Mucosa of rectum (tissue), 2 donors: ENCODE measurements at regions not wholly inside any gene's neighbourhood (a gene's known extent, or its start where the extent isn't known, plus 50 kb on each side); places are given as distances from the start of the nearest gene placed in this dataset.

Experiments used
- H3K27ac ChIP-seq, 2 donors: one replicate each; pipeline ENCODE4 v1.7.0; 2013; ENCODE audit warnings: inconsistent platforms in 2 of 2, low read depth in 2 of 2, low read length in 2 of 2
- H3K27me3 ChIP-seq, 2 donors: one replicate each; pipeline ENCODE4 v1.7.0; 2013; ENCODE audit warnings: low read length in 2 of 2; ENCODE audit not compliant: control insufficient read depth in 2 of 2, insufficient read depth in 2 of 2
- H3K36me3 ChIP-seq, 2 donors: one replicate each; pipeline ENCODE4 v1.7.0; 2013; ENCODE audit warnings: low read length in 2 of 2; ENCODE audit not compliant: control insufficient read depth in 2 of 2, insufficient read depth in 2 of 2
- H3K4me1 ChIP-seq, 2 donors: one replicate each; pipeline ENCODE4 v1.7.0; 2013; ENCODE audit warnings: low read length in 2 of 2, mild to moderate bottlenecking in 1 of 2; ENCODE audit not compliant: control insufficient read depth in 2 of 2, insufficient read depth in 2 of 2
- H3K4me3 ChIP-seq, 2 donors: one replicate each; pipeline ENCODE4 v1.7.0; 2013; ENCODE audit warnings: low read length in 2 of 2
- H3K9ac ChIP-seq, 2 donors: one replicate each; pipeline ENCODE4 v1.7.0; 2013; ENCODE audit warnings: low read length in 2 of 2, low read depth in 1 of 2, mild to moderate bottlenecking in 1 of 2
- H3K9me3 ChIP-seq, 2 donors: one replicate each; pipeline ENCODE4 v1.7.0; 2013; ENCODE audit warnings: low read length in 2 of 2; ENCODE audit not compliant: control insufficient read depth in 2 of 2
- donor health status: healthy.
- donor health status: Normal muscosa, but diverticular disease.

GRCh38 chr1:4951601-4952000 is 297.2 kb downstream of the AJAP1 start:
- H3K27me3 ChIP-seq = no peaks in the 10 kb centered on the region
- no peak overlapping the region for H3K4me3 ChIP-seq
- H3K27ac ChIP-seq = no peak overlapping the region
- no peaks in the 10 kb centered on the region for H3K4me1 ChIP-seq
- H3K9me3 ChIP-seq = no peaks in the 10 kb centered on the region
- no peak overlapping the region for H3K9ac ChIP-seq
- H3K36me3 ChIP-seq = no peaks in the 10 kb centered on the region

- H3K27me3 ChIP-seq = no peaks in the 10 kb centered on the region
- H3K36me3 ChIP-seq = no peaks in the 10 kb centered on the region
- H3K4me3 ChIP-seq = no peak overlapping the region
- no peak overlapping the region for H3K9ac ChIP-seq
- H3K9me3 ChIP-seq = peaks cover 0 to 5% of the 10 kb centered on the region in 2 donors
- H3K4me1 ChIP-seq = no peaks in the 10 kb centered on the region
- no peak overlapping the region for H3K27ac ChIP-seq
Measured at GRCh38 chr1:4946343-4946742, 291.9 kb downstream of the AJAP1 start.

GRCh38 chr1:4944911-4945310 is 290.5 kb downstream of the AJAP1 start:
- Histone ChIP-seq H3K4me1 (no peaks in the 10 kb centered on the region), H3K9me3 (peaks cover 0 to 5% of the 10 kb centered on the region in 2 donors), H3K4me3 (no peak overlapping the region), H3K36me3 (no peaks in the 10 kb centered on the region), H3K9ac (no peak overlapping the region), H3K27ac (no peak overlapping the region), H3K27me3 (no peaks in the 10 kb centered on the region)

GRCh38 chr1:4944072-4944471 is 289.7 kb downstream of the AJAP1 start:
- Histone ChIP-seq H3K9me3 (peaks cover 0 to 11% of the 10 kb centered on the region in 2 donors), H3K9ac (no peak overlapping the region), H3K27ac (no peak overlapping the region), H3K4me1 (no peaks in the 10 kb centered on the region), H3K36me3 (no peaks in the 10 kb centered on the region), H3K27me3 (no peaks in the 10 kb centered on the region), H3K4me3 (no peak overlapping the region)

GRCh38 chr1:4939266-4939665 is 284.9 kb downstream of the AJAP1 start:
- Histone ChIP-seq H3K9ac (no peak overlapping the region), H3K27ac (no peak overlapping the region), H3K9me3 (peaks cover 0 to 5% of the 10 kb centered on the region in 2 donors), H3K27me3 (no peaks in the 10 kb centered on the region), H3K4me3 (no peak overlapping the region), H3K36me3 (no peaks in the 10 kb centered on the region), H3K4me1 (no peaks in the 10 kb centered on the region)

- Histone ChIP-seq H3K9ac (no peak overlapping the region), H3K27ac (no peak overlapping the region), H3K27me3 (no peaks in the 10 kb centered on the region), H3K36me3 (no peaks in the 10 kb centered on the region), H3K4me3 (no peak overlapping the region), H3K4me1 (no peaks in the 10 kb centered on the region), H3K9me3 (peaks cover 0 to 5% of the 10 kb centered on the region in 2 donors)
Measured at GRCh38 chr1:4937876-4938534, 283.6 kb downstream of the AJAP1 start.

GRCh38 chr1:4935807-4936206 is 281.4 kb downstream of the AJAP1 start:
- Histone ChIP-seq H3K4me3 (no peak overlapping the region), H3K9ac (no peak overlapping the region), H3K36me3 (no peaks in the 10 kb centered on the region), H3K27ac (no peak overlapping the region), H3K9me3 (peaks cover 0 to 5% of the 10 kb centered on the region in 2 donors), H3K27me3 (no peaks in the 10 kb centered on the region), H3K4me1 (no peaks in the 10 kb centered on the region)

- H3K9me3 ChIP-seq = no peaks in the 10 kb centered on the region
- H3K4me1 ChIP-seq = no peaks in the 10 kb centered on the region
- no peaks in the 10 kb centered on the region for H3K27me3 ChIP-seq
- no peak overlapping the region for H3K4me3 ChIP-seq
- H3K36me3 ChIP-seq = no peaks in the 10 kb centered on the region
- H3K9ac ChIP-seq = no peak overlapping the region
- no peak overlapping the region for H3K27ac ChIP-seq
Measured at GRCh38 chr1:4933232-4933631, 278.8 kb downstream of the AJAP1 start.

- no peak overlapping the region for H3K27ac ChIP-seq
- H3K9ac ChIP-seq = no peak overlapping the region
- H3K4me3 ChIP-seq = no peak overlapping the region
- H3K36me3 ChIP-seq = no peaks in the 10 kb centered on the region
- no peaks in the 10 kb centered on the region for H3K27me3 ChIP-seq
- no peaks in the 10 kb centered on the region for H3K4me1 ChIP-seq
- H3K9me3 ChIP-seq = no peaks in the 10 kb centered on the region
Measured at GRCh38 chr1:4932311-4933030, 278.1 kb downstream of the AJAP1 start.

GRCh38 chr1:4931486-4931885 is 277.1 kb downstream of the AJAP1 start:
- Histone ChIP-seq H3K27ac (no peak overlapping the region), H3K9ac (no peak overlapping the region), H3K27me3 (no peaks in the 10 kb centered on the region), H3K9me3 (no peaks in the 10 kb centered on the region), H3K36me3 (no peaks in the 10 kb centered on the region), H3K4me3 (no peak overlapping the region), H3K4me1 (no peaks in the 10 kb centered on the region)
